SU-DHL-6 (cell line): ENCODE measurements at regions not wholly inside any gene's neighbourhood (a gene's known extent, or its start where the extent isn't known, plus 50 kb on each side); places are given as distances from the start of the nearest gene placed in this dataset.

Experiments used
- H2AFZ ChIP-seq: fragments of 200-600 bp; sonication (generic); 2 replicates; pipeline ENCODE4 v1.6.1; 2014; ENCODE audit warnings: low read depth, mild to moderate bottlenecking, moderate library complexity, mixed read lengths, antibody characterized with exemption, low read length; ENCODE audit not compliant: severe bottlenecking
- H3F3A ChIP-seq: fragments of 200-600 bp; shearing (Covaris generic); 2 replicates; pipeline ENCODE4 v1.6.0; 2016; ENCODE audit warnings: antibody characterized with exemption, mild to moderate bottlenecking; ENCODE audit not compliant: insufficient read depth
- H3K27ac ChIP-seq: fragments of 200-600 bp; sonication (generic); 2 replicates; pipeline ENCODE4 v1.5.1; 2016; ENCODE audit warnings: low read depth, mild to moderate bottlenecking, low read length, moderate library complexity, mixed read lengths
- H3K27me3 ChIP-seq: fragments of 200-600 bp; sonication (generic), shearing (Covaris generic); 2 replicates; pipeline ENCODE4 v1.6.0; 2014; ENCODE audit warnings: mild to moderate bottlenecking, low read length
- H3K36me3 ChIP-seq: fragments of 200-600 bp; sonication (generic); 2 replicates; pipeline ENCODE4 v1.6.1; 2014; ENCODE audit warnings: mild to moderate bottlenecking, low read length, mixed read lengths
- H3K4me2 ChIP-seq: fragments of 300-600, 200-600 bp; shearing (Covaris generic), sonication (generic); 2 replicates; pipeline ENCODE4 v1.6.0; 2014; ENCODE audit warnings: low read length, low read depth, mild to moderate bottlenecking; ENCODE audit not compliant: poor library complexity, severe bottlenecking
- H3K4me3 ChIP-seq: fragments of 200-600 bp; sonication (generic); 2 replicates; pipeline ENCODE4 v1.5.1; 2014; ENCODE audit warnings: antibody characterized with exemption, low read length, mild to moderate bottlenecking, mixed read lengths; ENCODE audit not compliant: insufficient read depth, poor library complexity, severe bottlenecking
- H3K79me2 ChIP-seq: fragments of 200-600 bp; sonication (generic); 2 replicates; pipeline ENCODE4 v1.6.1; 2014; ENCODE audit warnings: mild to moderate bottlenecking, low read length, moderate library complexity; ENCODE audit not compliant: insufficient read depth
- H3K9ac ChIP-seq: fragments of 200-600 bp; sonication (generic); 2 replicates; pipeline ENCODE4 v1.7.0; 2014; ENCODE audit warnings: mild to moderate bottlenecking, low read length
- H3K9me2 ChIP-seq: fragments of 200-600 bp; sonication (generic); replicated peaks from 2 replicates; pipeline ENCODE4 v1.6.1; 2014; ENCODE audit warnings: low read length; ENCODE audit not compliant: insufficient read depth
- H3K9me3 ChIP-seq: fragments of 200-600 bp; sonication (generic); 2 replicates; pipeline ENCODE4 v1.6.1; 2014; ENCODE audit warnings: low read length, mixed read lengths; ENCODE audit not compliant: insufficient read depth
- H4K20me1 ChIP-seq: fragments of 200-600 bp; sonication (generic); 2 replicates; pipeline ENCODE4 v1.6.1; 2014; ENCODE audit warnings: low read depth, mild to moderate bottlenecking, antibody characterized with exemption, low read length, moderate library complexity, mixed read lengths
- EZH2phosphoT487 ChIP-seq: fragments of 200-600 bp; sonication (generic), shearing (Covaris generic); conservative IDR thresholded peaks from 2 replicates; pipeline ENCODE4 v1.6.1; 2018; ENCODE audit warnings: mild to moderate bottlenecking, antibody characterized with exemption, low read length, moderate library complexity, mixed read lengths
- TF ChIP-seq, protein P1 (sequence below): fragments of 200-600 bp; sonication (generic); IDR thresholded peaks from one replicate; pipeline ENCODE4 v1.5.1; 2017; ENCODE audit warnings: antibody characterized with exemption, mild to moderate bottlenecking, low read length, moderate library complexity; ENCODE audit not compliant: insufficient read depth, poor library complexity, severe bottlenecking

DNA sequence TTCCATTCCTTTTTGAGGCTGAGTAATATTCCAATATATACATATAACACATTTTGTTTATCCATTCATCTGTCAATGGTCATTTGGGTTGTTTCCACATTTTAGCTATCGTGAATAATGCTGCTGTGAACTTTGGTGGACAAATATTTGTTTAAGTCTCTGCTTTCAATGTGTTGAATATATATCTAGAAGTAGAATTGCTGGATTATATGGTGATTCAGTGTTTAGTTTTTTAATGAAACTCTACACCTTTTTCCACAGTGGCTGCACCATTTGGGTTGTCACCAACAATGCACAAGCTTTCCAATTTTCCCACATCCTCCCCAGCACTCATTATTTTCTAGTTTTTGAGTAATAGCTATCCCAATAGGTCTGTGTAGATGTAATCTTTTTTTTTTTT lies 69.5 kb downstream of the ACTBL2 start:
- no peak for TF ChIP-seq EZH2phosphoT487
- TF ChIP-seq, protein P1, sequence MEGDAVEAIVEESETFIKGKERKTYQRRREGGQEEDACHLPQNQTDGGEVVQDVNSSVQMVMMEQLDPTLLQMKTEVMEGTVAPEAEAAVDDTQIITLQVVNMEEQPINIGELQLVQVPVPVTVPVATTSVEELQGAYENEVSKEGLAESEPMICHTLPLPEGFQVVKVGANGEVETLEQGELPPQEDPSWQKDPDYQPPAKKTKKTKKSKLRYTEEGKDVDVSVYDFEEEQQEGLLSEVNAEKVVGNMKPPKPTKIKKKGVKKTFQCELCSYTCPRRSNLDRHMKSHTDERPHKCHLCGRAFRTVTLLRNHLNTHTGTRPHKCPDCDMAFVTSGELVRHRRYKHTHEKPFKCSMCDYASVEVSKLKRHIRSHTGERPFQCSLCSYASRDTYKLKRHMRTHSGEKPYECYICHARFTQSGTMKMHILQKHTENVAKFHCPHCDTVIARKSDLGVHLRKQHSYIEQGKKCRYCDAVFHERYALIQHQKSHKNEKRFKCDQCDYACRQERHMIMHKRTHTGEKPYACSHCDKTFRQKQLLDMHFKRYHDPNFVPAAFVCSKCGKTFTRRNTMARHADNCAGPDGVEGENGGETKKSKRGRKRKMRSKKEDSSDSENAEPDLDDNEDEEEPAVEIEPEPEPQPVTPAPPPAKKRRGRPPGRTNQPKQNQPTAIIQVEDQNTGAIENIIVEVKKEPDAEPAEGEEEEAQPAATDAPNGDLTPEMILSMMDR, result no peak
- Histone ChIP-seq H3K27ac (no peak overlapping the region), H3K4me3 (no peak overlapping the region), H3K9me2 (no peaks in the 10 kb centered on the region), H4K20me1 (no peaks in the 10 kb centered on the region), H3K4me2 (no peak overlapping the region), H3K27me3 (no peaks in the 10 kb centered on the region), H3F3A (no peaks in the 10 kb centered on the region), H3K79me2 (no peaks in the 10 kb centered on the region), H3K9ac (no peak overlapping the region), H3K9me3 (no peaks in the 10 kb centered on the region), H3K36me3 (no peaks in the 10 kb centered on the region), H2AFZ (no peak overlapping the region)

DNA sequence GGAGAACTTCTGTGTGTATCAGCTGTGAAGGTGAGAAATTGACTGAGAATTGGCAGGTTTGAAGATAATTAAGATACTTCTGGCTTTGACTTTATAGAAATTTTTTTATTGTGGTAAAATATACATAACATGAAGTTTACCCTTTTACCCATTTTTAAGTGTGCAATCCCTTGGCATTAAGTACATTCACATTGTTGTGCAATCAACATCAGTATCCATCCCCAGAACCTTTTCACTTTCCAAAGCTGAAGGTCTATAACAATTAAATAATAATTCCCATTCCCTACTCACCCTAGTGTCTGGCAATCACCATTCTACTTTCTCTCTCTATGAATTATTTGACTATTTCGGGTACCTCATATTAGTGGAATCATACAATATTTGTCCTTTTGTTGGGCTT lies 69.9 kb downstream of the ACTBL2 start:
- Histone ChIP-seq H3K9me3 (no peaks in the 10 kb centered on the region), H3K79me2 (no peaks in the 10 kb centered on the region), H3K4me2 (no peak overlapping the region), H3K27ac (no peak overlapping the region), H2AFZ (no peak overlapping the region), H3K4me3 (no peak overlapping the region), H3K9me2 (no peaks in the 10 kb centered on the region), H3K36me3 (no peaks in the 10 kb centered on the region), H3F3A (no peaks in the 10 kb centered on the region), H3K9ac (no peak overlapping the region), H4K20me1 (no peaks in the 10 kb centered on the region), H3K27me3 (no peaks in the 10 kb centered on the region)
- TF ChIP-seq, protein P1, result no peak
- TF ChIP-seq EZH2phosphoT487, result no peak

DNA sequence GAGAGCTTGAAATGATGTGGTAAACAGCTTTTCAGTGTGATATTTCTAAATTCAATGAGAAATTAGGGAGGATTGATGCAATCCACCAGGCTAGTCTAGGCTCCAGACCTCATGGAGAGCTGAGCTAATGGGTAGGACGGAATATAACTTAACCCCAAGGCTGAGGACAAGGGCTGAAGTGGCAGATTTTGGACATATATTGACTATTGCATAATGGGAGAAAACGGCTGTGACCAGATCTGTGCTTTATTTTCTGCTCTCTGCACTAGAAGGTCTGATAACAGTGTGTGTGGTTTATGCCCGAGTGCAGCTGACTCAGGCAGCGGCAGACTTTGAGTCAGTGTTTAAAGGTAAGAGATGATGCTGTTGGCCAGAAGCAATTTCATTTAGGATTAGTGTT lies 70.6 kb downstream of the ACTBL2 start:
- H3K4me3 ChIP-seq, result no peak overlapping the region
- no peaks in the 10 kb centered on the region for H3K9me2 ChIP-seq
- TF ChIP-seq, protein P1, result no peak
- no peak for TF ChIP-seq EZH2phosphoT487
- H3K9me3 ChIP-seq, result no peaks in the 10 kb centered on the region
- no peak overlapping the region for H3K27ac ChIP-seq
- no peaks in the 10 kb centered on the region for H3K36me3 ChIP-seq
- no peaks in the 10 kb centered on the region for H3F3A ChIP-seq
- H3K9ac ChIP-seq, result no peak overlapping the region
- no peaks in the 10 kb centered on the region for H3K27me3 ChIP-seq
- H2AFZ ChIP-seq, result no peak overlapping the region
- no peaks in the 10 kb centered on the region for H4K20me1 ChIP-seq
- no peak overlapping the region for H3K4me2 ChIP-seq
- H3K79me2 ChIP-seq, result no peaks in the 10 kb centered on the region
